C4-2B (cell line): ENCODE measurements at regions not wholly inside any gene's neighbourhood (a gene's known extent, or its start where the extent isn't known, plus 50 kb on each side); places are given as distances from the start of the nearest gene placed in this dataset.

ENCODE experiments used
- CTCF ChIP-seq: fragments of 450-650 bp; conservative IDR thresholded peaks from 2 replicates; pipeline ENCODE4 v1.5.1; 2017; ENCODE audit warnings: mild to moderate bottlenecking
- ZFX ChIP-seq: fragments of 450-650 bp; IDR thresholded peaks from 2 replicates; pipeline ENCODE4 v1.6.1; 2017

GRCh38 chr18:53735526-53735925 lies 488.9 kb downstream of the MBD2 start:
- TF ChIP-seq CTCF: no peak
- TF ChIP-seq ZFX: no peak
